Neural cell (in vitro differentiated cells): ENCODE measurements at regions not wholly inside any gene's neighbourhood (a gene's known extent, or its start where the extent isn't known, plus 50 kb on each side); places are given as distances from the start of the nearest gene placed in this dataset.

Experiments used
- EP300 ChIP-seq: fragments of 450-650 bp; conservative IDR thresholded peaks from 2 replicates; pipeline ENCODE4 v1.6.1; 2014; ENCODE audit warnings: antibody characterized with exemption, mild to moderate bottlenecking, moderate library complexity; ENCODE audit not compliant: poor library complexity, severe bottlenecking
- EZH2 ChIP-seq: fragments of 200-600, 300-800 bp; shearing (Covaris generic), sonication (generic); IDR thresholded peaks from 2 replicates; pipeline ENCODE4 v1.6.1; 2014; ENCODE audit warnings: antibody characterized with exemption, low read length, borderline replicate concordance, mild to moderate bottlenecking; ENCODE audit not compliant: insufficient read depth, poor library complexity, severe bottlenecking
- MXI1 ChIP-seq: fragments of 450-650 bp; conservative IDR thresholded peaks from 2 replicates; pipeline ENCODE4 v1.6.1; 2014; ENCODE audit warnings: antibody characterized with exemption, mild to moderate bottlenecking; ENCODE audit not compliant: poor library complexity, severe bottlenecking
- POLR2AphosphoS5 ChIP-seq: IDR thresholded peaks from 2 replicates; pipeline ENCODE4 v1.6.1; 2012
- RAD21 ChIP-seq: fragments of 450-650 bp; conservative IDR thresholded peaks from 2 replicates; pipeline ENCODE4 v1.6.1; 2014; ENCODE audit warnings: antibody characterized with exemption, mild to moderate bottlenecking, moderate library complexity
- REST ChIP-seq: IDR thresholded peaks from 2 replicates; pipeline ENCODE4 v1.6.1; 2012; ENCODE audit warnings: borderline replicate concordance
- SMC3 ChIP-seq: fragments of 450-650 bp; conservative IDR thresholded peaks from 2 replicates; pipeline ENCODE4 v1.6.1; 2014; ENCODE audit warnings: antibody characterized with exemption, mild to moderate bottlenecking, moderate library complexity; ENCODE audit not compliant: poor library complexity
- TAF1 ChIP-seq: IDR thresholded peaks from 2 replicates; pipeline ENCODE4 v1.6.1; 2012; ENCODE audit warnings: low read depth
- TF ChIP-seq, protein P1 (sequence below): fragments of 450-650 bp; IDR thresholded peaks from 2 replicates; pipeline ENCODE4 v1.5.1; 2014; ENCODE audit warnings: antibody characterized with exemption, mild to moderate bottlenecking, moderate library complexity; ENCODE audit not compliant: poor library complexity, severe bottlenecking

DNA sequence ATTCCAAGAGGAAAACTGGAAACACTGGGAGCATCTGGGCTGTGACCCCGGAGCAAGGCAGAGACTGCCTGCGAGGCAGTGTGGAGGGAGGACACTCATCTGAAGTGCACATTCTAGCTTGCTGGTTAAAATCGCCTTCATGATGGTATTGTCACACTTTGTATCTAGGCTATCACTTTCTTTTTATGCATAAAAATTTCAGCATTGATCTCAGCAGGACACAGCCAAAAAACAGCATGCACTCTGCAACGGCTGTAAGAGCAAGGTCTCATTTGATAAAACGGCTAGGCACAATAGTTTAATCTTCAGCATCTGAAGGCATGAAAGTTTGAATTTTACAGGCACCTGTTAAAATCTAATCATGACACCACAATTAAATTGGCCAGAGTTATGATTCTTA lies 110.8 kb upstream of the IRX1 start:
- TF ChIP-seq, protein P1, sequence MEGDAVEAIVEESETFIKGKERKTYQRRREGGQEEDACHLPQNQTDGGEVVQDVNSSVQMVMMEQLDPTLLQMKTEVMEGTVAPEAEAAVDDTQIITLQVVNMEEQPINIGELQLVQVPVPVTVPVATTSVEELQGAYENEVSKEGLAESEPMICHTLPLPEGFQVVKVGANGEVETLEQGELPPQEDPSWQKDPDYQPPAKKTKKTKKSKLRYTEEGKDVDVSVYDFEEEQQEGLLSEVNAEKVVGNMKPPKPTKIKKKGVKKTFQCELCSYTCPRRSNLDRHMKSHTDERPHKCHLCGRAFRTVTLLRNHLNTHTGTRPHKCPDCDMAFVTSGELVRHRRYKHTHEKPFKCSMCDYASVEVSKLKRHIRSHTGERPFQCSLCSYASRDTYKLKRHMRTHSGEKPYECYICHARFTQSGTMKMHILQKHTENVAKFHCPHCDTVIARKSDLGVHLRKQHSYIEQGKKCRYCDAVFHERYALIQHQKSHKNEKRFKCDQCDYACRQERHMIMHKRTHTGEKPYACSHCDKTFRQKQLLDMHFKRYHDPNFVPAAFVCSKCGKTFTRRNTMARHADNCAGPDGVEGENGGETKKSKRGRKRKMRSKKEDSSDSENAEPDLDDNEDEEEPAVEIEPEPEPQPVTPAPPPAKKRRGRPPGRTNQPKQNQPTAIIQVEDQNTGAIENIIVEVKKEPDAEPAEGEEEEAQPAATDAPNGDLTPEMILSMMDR: no peak
- TF ChIP-seq RAD21 (no peak), POLR2AphosphoS5 (no peak), TAF1 (no peak), SMC3 (no peak), EP300 (no peak), EZH2 (no peak), MXI1 (no peak), REST (no peak)
